ENCODE measurements at regions not wholly inside any gene's neighbourhood (a gene's known extent, or its start where the extent isn't known, plus 50 kb on each side); places are given as distances from the start of the nearest gene placed in this dataset.

DNA sequence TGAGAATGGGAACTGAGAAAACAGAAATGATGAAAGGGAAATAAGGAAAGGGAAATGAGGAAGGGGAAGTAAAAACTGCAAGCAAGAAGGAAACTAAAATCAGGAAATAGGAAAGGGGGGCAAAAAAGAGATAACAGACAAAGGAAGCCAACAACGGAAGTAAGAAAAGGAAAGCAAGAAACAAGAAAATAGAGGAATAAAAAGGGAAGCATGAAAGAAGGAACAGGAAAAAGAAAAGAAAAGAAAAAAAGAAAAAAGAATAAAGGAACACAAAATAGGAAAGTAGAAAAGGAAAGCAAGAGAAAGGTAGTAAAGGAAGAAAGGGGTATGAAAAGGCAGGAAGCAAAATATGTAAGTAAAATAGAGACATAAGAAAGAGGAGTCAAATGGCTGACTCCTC is 241.2 kb upstream of the NCKAP5 start:
- Histone ChIP-seq H2BK120ac (ENCODE audit: low read depth, low read length) (no peak overlapping the region), H2BK15ac (ENCODE audit: low read depth, low read length) (no peak overlapping the region), H3K23ac (ENCODE audit: low read depth, low read length) (no peak overlapping the region), H4K5ac (ENCODE audit: low read depth, low read length) (no peak overlapping the region), H3K14ac (replicated peaks; ENCODE audit: low read depth, low read length) (no peak overlapping the region), H3K9ac (ENCODE audit: low read depth, low read length) (no peak overlapping the region), H3K4me2 (ENCODE audit: low read depth, low read length) (no peak overlapping the region), H3K9me1 (ENCODE audit: insufficient read depth, low read length) (peaks cover 10% of the 10 kb centered on the region), H2AFZ (replicated peaks; ENCODE audit: low read length, poor library complexity) (no peak overlapping the region), H3K27ac (ENCODE audit: insufficient read depth, low read length) (no peak overlapping the region), H4K91ac (ENCODE audit: insufficient read depth, low read depth, low read length) (no peak overlapping the region), H3K9me3 (ENCODE audit: control insufficient read depth, insufficient read depth, low read length) (no peaks in the 10 kb centered on the region), H3K27me3 (ENCODE audit: control insufficient read depth, insufficient read depth, low read length) (no peaks in the 10 kb centered on the region), H3K79me1 (ENCODE audit: low read depth in 1 of 2, low read length in 2 of 2) (peaks cover 0 to 5% of the 10 kb centered on the region in 2 experiments; a peak in 1 of 4 replicates), H2BK20ac (ENCODE audit: low read depth, low read length) (no peak overlapping the region), H3K18ac (ENCODE audit: low read depth, low read length) (no peak overlapping the region), H3K4ac (ENCODE audit: low read depth, low read length) (no peak overlapping the region), H3K4me3 (ENCODE audit: insufficient read depth, low read depth, low read length) (no peak overlapping the region), H3K36me3 (ENCODE audit: control insufficient read depth, insufficient read depth, low read length) (no peaks in the 10 kb centered on the region), H2AK9ac (replicated peaks; ENCODE audit: low read depth, low read length, poor library complexity) (no peak overlapping the region), H4K20me1 (ENCODE audit: insufficient read depth, low read length) (no peaks in the 10 kb centered on the region), H2AK5ac (ENCODE audit: low read depth, low read length) (no peak overlapping the region), H4K8ac (ENCODE audit: low read depth in 2 of 2, low read length in 2 of 2) (no peak overlapping the region), H3K4me1 (ENCODE audit: control insufficient read depth, insufficient read depth, low read length) (peaks cover 9% of the 10 kb centered on the region), H2BK5ac (ENCODE audit: low read depth, low read length, poor library complexity, severe bottlenecking) (no peak overlapping the region), H3K56ac (ENCODE audit: extremely low read depth, insufficient read depth, low read length) (no peak overlapping the region)
- in situ Hi-C loops (cut with MboI; ENCODE audit: low sequenced_read_pairs): no loop called here
- intact Hi-C loops (cut with micrococcal nuclease): no loop called here
- DNase-seq (no peak), ATAC-seq (ENCODE audit: low read depth) (no peak)
- TF ChIP-seq RCOR1 (IDR thresholded peaks at IDR 0.05; ENCODE audit: insufficient replicate concordance, low read length) (no peak), MAFK (IDR thresholded peaks at IDR 0.05; ENCODE audit: low read depth, low read length) (no peak), CHD1 (IDR thresholded peaks at IDR 0.05; ENCODE audit: low read depth, low read length) (no peak), CEBPB (IDR thresholded peaks at IDR 0.05; ENCODE audit: low read depth, low read length) (no peak), NFE2L2 (IDR thresholded peaks at IDR 0.05; ENCODE audit: low read depth, low read length) (no peak), SMC3 (IDR thresholded peaks at IDR 0.05; ENCODE audit: low read depth, low read length) (no peak), MXI1 (IDR thresholded peaks at IDR 0.05; ENCODE audit: borderline replicate concordance, low read depth, low read length) (no peak)
- TF ChIP-seq, protein P1, sequence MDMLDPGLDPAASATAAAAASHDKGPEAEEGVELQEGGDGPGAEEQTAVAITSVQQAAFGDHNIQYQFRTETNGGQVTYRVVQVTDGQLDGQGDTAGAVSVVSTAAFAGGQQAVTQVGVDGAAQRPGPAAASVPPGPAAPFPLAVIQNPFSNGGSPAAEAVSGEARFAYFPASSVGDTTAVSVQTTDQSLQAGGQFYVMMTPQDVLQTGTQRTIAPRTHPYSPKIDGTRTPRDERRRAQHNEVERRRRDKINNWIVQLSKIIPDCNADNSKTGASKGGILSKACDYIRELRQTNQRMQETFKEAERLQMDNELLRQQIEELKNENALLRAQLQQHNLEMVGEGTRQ (IDR thresholded peaks at IDR 0.05; ENCODE audit: low read depth, low read length): no peak
- TF ChIP-seq, protein P2, sequence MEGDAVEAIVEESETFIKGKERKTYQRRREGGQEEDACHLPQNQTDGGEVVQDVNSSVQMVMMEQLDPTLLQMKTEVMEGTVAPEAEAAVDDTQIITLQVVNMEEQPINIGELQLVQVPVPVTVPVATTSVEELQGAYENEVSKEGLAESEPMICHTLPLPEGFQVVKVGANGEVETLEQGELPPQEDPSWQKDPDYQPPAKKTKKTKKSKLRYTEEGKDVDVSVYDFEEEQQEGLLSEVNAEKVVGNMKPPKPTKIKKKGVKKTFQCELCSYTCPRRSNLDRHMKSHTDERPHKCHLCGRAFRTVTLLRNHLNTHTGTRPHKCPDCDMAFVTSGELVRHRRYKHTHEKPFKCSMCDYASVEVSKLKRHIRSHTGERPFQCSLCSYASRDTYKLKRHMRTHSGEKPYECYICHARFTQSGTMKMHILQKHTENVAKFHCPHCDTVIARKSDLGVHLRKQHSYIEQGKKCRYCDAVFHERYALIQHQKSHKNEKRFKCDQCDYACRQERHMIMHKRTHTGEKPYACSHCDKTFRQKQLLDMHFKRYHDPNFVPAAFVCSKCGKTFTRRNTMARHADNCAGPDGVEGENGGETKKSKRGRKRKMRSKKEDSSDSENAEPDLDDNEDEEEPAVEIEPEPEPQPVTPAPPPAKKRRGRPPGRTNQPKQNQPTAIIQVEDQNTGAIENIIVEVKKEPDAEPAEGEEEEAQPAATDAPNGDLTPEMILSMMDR (conservative IDR thresholded peaks at IDR 0.05; ENCODE audit: low read depth, low read length): no peak
- ChIA-PET CTCF (no interaction called here), POLR2A (ENCODE audit: unreplicated experiment) (no interaction called here)
- WGBS, 2 experiments (ENCODE audit: extremely low coverage in 2 of 2, insufficient read length in 1 of 2): no CpG with 5 or more reads among the region's 1 CpG
- dilution Hi-C loops (cut with HindIII; ENCODE audit: low sequenced_read_pairs, unreplicated experiment): no loop called here
- no TSS peak for BruUV-seq (replicated peaks)
